HUES6 (cell line): ENCODE measurements at regions not wholly inside any gene's neighbourhood (a gene's known extent, or its start where the extent isn't known, plus 50 kb on each side); places are given as distances from the start of the nearest gene placed in this dataset.

ENCODE experiments used
- H3K27ac ChIP-seq: 2 replicates; pipeline ENCODE4 v1.7.0; 2013; ENCODE audit warnings: low read depth, mild to moderate bottlenecking, low read length, inconsistent platforms
- H3K27me3 ChIP-seq: 2 replicates; pipeline ENCODE4 v1.6.1; 2013; ENCODE audit warnings: low read length; ENCODE audit not compliant: control insufficient read depth, insufficient read depth
- H3K36me3 ChIP-seq: 2 replicates; pipeline ENCODE4 v1.6.1; 2013; ENCODE audit warnings: low read length; ENCODE audit not compliant: control insufficient read depth, insufficient read depth
- H3K4me1 ChIP-seq: 2 replicates; pipeline ENCODE4 v1.6.1; 2013; ENCODE audit warnings: low read length; ENCODE audit not compliant: control insufficient read depth, insufficient read depth
- H3K4me3 ChIP-seq: 2 replicates; pipeline ENCODE4 v1.5.1; 2013; ENCODE audit warnings: low read depth, low read length
- H3K9ac ChIP-seq: one replicate; pipeline ENCODE4 v1.6.1; 2013; ENCODE audit warnings: mild to moderate bottlenecking, low read length
- H3K9me3 ChIP-seq: 2 replicates; pipeline ENCODE4 v1.6.1; 2013; ENCODE audit warnings: low read depth, low read length; ENCODE audit not compliant: control insufficient read depth, insufficient read depth

DNA sequence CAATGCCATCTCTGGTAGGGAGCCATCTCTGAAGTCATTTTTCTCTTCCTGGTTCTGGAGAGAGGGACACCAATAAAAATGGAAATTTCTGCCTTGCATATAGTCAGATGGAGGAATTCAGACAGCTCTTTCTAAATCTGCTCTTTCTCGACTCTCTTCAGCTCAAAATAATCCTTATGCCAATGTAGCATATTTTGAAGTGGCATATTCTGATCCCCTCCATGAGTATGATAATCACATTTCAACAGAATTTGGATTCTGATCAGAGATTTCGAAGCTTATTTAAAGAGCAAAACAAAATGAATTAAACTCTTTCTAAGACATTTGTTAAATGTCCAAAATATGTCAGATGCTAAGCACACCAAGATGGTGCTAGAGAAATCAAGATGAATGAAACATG lies 267.1 kb upstream of the BTBD3 start:
- Histone ChIP-seq H3K27me3 (no peaks in the 10 kb centered on the region), H3K9ac (no peak overlapping the region), H3K9me3 (no peaks in the 10 kb centered on the region), H3K4me3 (no peak overlapping the region), H3K4me1 (peaks cover 13% of the 10 kb centered on the region), H3K27ac (no peak overlapping the region), H3K36me3 (no peaks in the 10 kb centered on the region)

DNA sequence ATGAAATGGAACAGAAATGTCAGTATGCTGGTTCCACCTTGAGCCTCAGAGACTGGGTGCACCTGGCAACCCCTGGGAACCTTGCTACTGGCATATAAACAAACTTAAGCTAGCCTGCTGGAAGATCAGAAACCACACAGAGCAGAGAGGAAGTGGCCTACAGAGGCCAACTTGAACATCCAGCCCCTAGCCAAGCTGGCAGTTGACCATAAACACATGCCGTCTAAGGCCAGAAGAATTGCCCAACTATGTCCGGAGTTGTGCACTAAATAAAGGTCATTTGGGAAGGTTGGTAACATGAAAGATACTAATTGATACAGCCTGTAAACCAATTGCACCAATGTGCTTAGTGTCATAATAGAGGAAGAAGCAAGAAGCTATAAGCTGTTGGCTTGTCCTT lies 266.6 kb upstream of the BTBD3 start:
- Histone ChIP-seq H3K9ac (no peak overlapping the region), H3K4me3 (no peak overlapping the region), H3K36me3 (no peaks in the 10 kb centered on the region), H3K4me1 (peaks cover 13% of the 10 kb centered on the region), H3K27me3 (no peaks in the 10 kb centered on the region), H3K9me3 (no peaks in the 10 kb centered on the region), H3K27ac (no peak overlapping the region)

DNA sequence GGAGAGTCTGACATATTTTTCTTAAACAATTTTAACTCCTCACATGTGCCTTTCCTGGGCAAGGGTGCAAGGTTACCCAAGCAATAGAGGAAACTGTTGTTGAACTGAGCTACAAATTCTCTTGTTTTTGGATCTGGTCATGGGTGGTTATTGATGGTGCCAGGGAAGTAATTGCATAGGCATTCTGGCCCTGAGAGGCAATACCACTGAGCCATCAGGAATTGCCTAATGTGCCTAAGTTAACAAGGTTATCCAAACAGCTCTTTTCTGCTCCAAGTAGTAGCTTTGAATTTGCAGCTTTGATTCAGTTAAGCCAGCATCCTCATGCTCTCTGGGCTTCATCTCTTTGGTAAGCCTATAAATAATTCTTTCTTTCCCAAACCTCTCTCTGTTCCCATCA lies 266.0 kb upstream of the BTBD3 start:
- Histone ChIP-seq H3K36me3 (no peaks in the 10 kb centered on the region), H3K9me3 (no peaks in the 10 kb centered on the region), H3K27ac (no peak overlapping the region), H3K9ac (no peak overlapping the region), H3K4me1 (peaks cover 13% of the 10 kb centered on the region), H3K27me3 (no peaks in the 10 kb centered on the region), H3K4me3 (no peak overlapping the region)

DNA sequence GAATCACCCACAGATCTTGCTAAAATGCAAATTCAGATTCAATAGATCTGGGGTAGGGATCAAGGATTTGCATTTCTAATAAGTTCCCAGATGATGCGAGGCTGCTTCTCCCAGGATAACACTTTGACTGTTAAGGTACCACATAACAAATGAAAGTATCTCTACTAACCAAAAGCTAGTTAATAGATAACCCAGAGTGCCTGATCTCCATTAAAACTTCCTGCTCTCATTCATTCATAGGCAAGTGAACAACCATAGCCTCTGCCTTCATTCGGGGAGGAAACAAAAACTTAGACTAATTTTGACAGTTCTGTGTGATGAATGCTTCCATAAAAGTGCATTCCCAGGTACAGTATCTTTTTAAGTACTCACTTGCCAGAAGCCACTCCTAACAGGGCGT lies 265.6 kb upstream of the BTBD3 start:
- Histone ChIP-seq H3K4me1 (peaks cover 13% of the 10 kb centered on the region), H3K27ac (no peak overlapping the region), H3K36me3 (no peaks in the 10 kb centered on the region), H3K4me3 (no peak overlapping the region), H3K27me3 (no peaks in the 10 kb centered on the region), H3K9ac (no peak overlapping the region), H3K9me3 (no peaks in the 10 kb centered on the region)

DNA sequence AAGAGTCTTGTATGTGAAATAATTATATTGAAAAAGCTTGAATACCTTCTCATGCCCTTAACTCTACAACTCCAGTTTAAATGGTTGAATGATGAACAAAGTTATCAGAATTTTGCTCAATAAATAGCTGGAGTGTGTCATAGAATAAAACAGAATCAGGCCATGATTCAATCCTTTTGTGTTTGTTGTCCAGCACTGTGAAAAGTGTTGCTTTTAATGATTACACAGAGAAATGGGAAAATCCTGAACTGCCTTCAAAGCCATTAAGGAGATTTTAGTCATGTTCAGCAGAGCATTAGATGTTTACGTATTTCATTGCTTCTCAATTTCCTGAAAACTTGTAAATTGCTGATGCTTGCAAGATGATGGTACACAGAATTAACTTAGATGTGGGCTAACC lies 262.9 kb upstream of the BTBD3 start:
- no peak overlapping the region for H3K9ac ChIP-seq
- H3K36me3 ChIP-seq = no peaks in the 10 kb centered on the region
- no peak overlapping the region for H3K4me3 ChIP-seq
- no peaks in the 10 kb centered on the region for H3K9me3 ChIP-seq
- no peaks in the 10 kb centered on the region for H3K27me3 ChIP-seq
- peaks cover 8% of the 10 kb centered on the region; the same call in 1 of the 2 replicates for H3K4me1 ChIP-seq
- no peak overlapping the region for H3K27ac ChIP-seq

DNA sequence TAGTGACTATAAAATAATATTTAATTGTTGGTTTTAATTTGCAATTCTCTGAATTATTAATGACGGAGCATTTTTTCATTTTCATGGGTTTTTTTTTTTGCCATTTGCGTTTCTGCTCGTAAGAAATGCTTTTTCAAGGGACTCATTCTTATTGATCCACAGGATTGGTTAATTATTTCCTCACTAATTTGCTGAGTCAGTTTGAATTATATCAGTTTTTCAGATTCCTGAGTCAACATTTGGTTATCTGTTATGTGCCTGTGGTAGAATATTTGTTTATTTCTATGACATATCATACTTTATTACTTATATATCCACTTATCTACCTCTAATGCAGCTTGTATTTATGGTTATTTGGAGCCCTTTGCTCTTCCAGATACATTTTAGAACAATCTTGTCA lies 257.0 kb upstream of the BTBD3 start:
- Histone ChIP-seq H3K36me3 (no peaks in the 10 kb centered on the region), H3K27ac (no peak overlapping the region), H3K4me3 (no peak overlapping the region), H3K9ac (no peak overlapping the region), H3K27me3 (no peaks in the 10 kb centered on the region), H3K4me1 (no peaks in the 10 kb centered on the region), H3K9me3 (no peaks in the 10 kb centered on the region)

DNA sequence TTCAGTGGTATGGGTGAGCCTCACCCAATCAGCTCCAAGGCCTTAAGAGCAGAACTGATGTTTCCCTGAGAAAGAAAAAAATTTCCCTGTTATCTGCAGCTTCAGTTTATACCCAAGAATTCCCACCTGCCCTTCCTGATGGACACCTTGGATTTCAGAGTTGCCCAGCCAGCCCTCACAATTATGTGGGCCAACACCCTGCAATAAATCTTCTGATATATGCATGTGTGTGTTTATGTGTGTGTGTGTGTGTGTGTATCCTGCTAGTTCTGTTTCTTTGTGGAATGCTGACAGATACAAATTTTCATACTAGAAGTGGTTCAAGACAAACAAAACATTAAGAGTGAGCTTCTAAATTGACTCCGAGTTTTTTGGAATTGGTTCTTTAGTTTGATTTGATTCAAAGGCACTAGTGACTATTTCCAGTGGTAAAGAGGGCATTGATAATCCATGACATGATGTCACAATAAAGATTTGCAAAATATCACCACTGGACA lies 246.6 kb upstream of the BTBD3 start:
- Histone ChIP-seq H3K4me3 (no peak overlapping the region), H3K9me3 (no peaks in the 10 kb centered on the region), H3K27me3 (no peaks in the 10 kb centered on the region; the same call in 1 of the 2 replicates), H3K27ac (no peak overlapping the region), H3K36me3 (no peaks in the 10 kb centered on the region), H3K4me1 (no peaks in the 10 kb centered on the region), H3K9ac (no peak overlapping the region)

DNA sequence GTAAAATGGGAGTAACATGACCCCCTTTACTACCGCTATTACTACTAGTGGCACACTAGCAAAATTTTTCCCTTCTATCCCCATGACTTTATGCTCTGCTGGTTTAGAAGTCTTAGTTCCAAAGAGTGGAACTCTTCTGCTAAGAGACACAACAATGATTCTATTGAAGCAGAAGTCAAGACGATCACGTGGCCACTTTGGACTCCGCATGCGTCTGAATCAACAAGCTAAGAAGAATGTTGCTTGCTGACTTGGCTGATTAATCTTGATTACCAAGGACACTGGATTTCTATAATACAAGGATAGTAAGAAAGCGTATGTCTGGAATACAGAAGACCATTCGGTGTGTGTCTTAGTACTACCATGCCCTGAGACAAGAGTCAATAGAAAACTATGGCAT lies 244.7 kb upstream of the BTBD3 start:
- H3K36me3 ChIP-seq = no peaks in the 10 kb centered on the region

DNA sequence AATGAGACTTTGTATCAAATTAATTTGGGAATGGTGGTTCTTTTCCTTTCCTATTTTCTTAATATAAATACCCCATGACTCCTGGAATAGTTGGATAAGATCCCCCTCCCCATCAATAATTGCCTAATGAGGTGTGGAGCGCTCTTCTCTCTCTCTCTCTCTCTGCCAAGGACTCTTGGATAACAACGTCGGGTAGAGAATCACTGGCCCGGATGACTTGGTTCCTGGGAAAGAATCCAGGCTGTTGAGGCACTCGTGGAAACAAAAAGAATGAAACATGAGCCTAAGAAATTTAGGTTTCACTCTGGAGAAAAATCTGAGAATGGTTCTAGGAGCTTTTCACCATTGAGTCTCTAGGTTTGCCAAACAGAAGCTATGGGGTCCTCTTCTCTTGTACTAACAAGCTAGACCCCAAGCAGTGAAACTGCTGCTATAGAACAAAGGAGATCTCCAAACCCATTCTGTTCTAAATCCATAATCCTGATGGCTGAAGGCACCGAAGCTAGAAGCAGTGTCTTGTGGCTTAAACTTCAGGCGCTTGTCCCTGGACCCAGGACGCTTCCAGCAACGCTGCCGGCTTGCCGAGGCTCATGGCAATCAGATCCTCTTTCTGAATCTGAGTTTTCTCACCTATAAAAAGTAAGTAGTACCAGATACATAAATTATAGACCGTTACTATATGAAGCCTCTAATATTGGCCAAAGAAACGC lies 241.6 kb upstream of the BTBD3 start:
- Histone ChIP-seq H3K4me1 (peaks cover 6% of the 10 kb centered on the region; the same call in 1 of the 2 replicates), H3K9me3 (no peaks in the 10 kb centered on the region), H3K27ac (no peak overlapping the region), H3K4me3 (no peak overlapping the region), H3K27me3 (no peaks in the 10 kb centered on the region; the same call in 1 of the 2 replicates), H3K9ac (no peak overlapping the region), H3K36me3 (no peaks in the 10 kb centered on the region)

More for the DNA sequence above, 244.7 kb upstream of the BTBD3 start:
- no peak overlapping the region for H3K27ac ChIP-seq
- no peaks in the 10 kb centered on the region; the same call in 1 of the 2 replicates for H3K27me3 ChIP-seq
- H3K9me3 ChIP-seq = no peaks in the 10 kb centered on the region
- no peak overlapping the region for H3K9ac ChIP-seq
- no peaks in the 10 kb centered on the region for H3K4me1 ChIP-seq
- no peak overlapping the region for H3K4me3 ChIP-seq

DNA sequence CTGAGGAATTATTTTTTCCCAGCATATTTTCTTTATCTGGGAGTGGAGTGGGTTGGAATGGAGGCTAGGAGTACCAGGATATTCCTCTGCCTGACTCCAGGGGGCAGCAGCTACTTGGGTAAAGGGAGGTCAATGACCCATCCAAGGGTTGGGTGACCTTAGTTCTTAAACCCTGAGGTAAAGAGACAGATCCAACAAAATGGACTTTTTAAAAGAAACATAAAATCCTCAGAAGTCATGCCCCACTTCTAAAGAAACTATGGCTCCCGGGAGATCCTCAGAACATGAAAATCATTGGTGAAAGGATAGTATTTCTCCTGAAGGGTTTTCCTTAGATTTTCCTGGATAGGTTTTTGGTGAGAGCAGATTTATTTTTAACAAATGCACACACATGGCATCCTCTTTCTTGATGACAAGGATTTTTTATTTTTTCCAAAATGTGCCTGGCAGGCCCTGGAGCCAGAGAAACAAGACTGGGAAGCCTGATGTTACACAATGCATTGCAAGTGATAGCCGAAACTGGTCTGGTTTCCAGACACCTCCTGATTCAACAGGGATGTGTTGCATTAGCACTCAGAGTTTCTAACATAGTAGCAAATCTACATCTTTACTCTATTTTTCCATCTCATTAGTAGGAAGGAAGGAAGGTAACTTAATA lies 240.9 kb upstream of the BTBD3 start:
- Histone ChIP-seq H3K9me3 (no peaks in the 10 kb centered on the region), H3K4me1 (peaks cover 6% of the 10 kb centered on the region; the same call in 1 of the 2 replicates), H3K4me3 (no peak overlapping the region), H3K36me3 (no peaks in the 10 kb centered on the region), H3K27me3 (no peaks in the 10 kb centered on the region; the same call in 1 of the 2 replicates), H3K9ac (no peak overlapping the region), H3K27ac (no peak overlapping the region)

DNA sequence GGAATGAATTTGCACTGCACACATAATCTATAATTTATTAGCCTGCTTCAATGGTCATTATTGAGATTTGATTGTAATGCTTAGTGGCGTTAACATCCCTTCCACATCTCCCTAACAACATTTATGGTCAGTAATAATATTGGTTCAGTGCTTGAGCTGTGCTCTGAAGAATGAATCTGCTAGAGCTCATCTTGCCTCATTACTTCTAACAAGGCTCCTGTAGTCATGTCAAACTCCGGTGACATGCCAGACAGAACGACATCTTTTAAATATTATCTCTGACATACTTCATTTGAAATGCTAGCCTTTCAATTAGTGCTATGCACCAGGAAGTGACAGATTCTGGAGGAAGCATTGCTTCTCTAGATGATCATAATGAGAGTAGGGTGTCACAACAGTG lies 240.3 kb upstream of the BTBD3 start:
- Histone ChIP-seq H3K36me3 (no peaks in the 10 kb centered on the region), H3K27ac (no peak overlapping the region), H3K9me3 (no peaks in the 10 kb centered on the region), H3K4me1 (peaks cover 6% of the 10 kb centered on the region; the same call in 1 of the 2 replicates), H3K27me3 (no peaks in the 10 kb centered on the region; the same call in 1 of the 2 replicates), H3K9ac (no peak overlapping the region), H3K4me3 (no peak overlapping the region)
